LNCAP (cell line): ENCODE measurements at regions not wholly inside any gene's neighbourhood (a gene's known extent, or its start where the extent isn't known, plus 50 kb on each side); places are given as distances from the start of the nearest gene placed in this dataset.

Experiments
- TF ChIP-seq, protein P1 (sequence below): fragments of 450-650 bp; IDR thresholded peaks from 2 replicates; pipeline ENCODE4 v1.5.1; 2017; ENCODE audit warnings: mild to moderate bottlenecking

DNA sequence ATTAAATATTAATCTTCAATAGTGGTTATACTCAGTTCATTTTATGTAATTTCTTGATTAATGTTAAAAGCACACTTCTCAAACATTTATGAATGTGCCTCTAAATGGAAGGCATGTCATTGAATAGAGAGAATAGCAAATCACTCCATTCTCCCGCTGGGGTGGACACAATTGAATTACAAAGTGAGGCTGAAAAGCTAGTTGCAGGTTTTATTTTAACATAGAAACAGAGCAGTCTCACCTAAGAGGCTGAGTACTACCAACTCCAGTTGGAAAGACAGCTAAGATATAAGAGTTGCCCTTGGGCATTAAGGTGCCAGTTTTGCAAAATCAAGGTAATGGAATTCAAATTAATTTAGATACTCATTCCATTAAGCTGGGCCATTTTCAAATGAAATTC, 147.2 kb downstream of the PCSK1 start:
- TF ChIP-seq, protein P1, sequence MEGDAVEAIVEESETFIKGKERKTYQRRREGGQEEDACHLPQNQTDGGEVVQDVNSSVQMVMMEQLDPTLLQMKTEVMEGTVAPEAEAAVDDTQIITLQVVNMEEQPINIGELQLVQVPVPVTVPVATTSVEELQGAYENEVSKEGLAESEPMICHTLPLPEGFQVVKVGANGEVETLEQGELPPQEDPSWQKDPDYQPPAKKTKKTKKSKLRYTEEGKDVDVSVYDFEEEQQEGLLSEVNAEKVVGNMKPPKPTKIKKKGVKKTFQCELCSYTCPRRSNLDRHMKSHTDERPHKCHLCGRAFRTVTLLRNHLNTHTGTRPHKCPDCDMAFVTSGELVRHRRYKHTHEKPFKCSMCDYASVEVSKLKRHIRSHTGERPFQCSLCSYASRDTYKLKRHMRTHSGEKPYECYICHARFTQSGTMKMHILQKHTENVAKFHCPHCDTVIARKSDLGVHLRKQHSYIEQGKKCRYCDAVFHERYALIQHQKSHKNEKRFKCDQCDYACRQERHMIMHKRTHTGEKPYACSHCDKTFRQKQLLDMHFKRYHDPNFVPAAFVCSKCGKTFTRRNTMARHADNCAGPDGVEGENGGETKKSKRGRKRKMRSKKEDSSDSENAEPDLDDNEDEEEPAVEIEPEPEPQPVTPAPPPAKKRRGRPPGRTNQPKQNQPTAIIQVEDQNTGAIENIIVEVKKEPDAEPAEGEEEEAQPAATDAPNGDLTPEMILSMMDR, result no peak

DNA sequence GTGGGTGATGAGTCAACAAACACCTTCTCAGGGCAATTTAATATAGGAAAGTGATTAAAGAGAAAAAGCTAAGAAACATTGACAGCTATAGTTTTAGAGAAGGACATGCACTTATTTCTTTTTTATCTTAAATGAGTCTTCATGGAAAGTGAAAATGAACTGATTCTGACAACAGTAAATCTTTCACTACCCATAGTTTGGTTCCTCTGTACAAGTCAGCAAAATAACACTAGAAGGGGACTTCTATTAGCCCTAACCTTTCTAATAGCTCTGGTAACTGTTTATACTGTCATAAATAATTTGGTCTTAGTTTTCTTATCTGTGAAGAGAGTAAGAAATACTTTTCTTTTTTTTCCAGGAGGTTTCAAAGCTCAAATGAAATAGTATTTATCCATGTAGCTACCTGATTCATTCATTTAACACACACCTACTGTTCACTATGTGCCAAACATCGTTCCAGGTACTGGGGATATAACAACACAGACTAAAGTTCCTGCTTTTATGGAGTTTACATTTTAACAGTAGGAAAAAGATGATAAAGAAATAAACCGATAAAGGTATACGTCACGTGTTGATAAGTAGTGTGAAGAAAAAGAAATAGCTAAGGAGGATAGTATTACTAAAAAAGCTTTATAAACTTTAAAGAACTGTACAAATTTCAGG, 148.2 kb downstream of the PCSK1 start:
- TF ChIP-seq, protein P1, result no peak

DNA sequence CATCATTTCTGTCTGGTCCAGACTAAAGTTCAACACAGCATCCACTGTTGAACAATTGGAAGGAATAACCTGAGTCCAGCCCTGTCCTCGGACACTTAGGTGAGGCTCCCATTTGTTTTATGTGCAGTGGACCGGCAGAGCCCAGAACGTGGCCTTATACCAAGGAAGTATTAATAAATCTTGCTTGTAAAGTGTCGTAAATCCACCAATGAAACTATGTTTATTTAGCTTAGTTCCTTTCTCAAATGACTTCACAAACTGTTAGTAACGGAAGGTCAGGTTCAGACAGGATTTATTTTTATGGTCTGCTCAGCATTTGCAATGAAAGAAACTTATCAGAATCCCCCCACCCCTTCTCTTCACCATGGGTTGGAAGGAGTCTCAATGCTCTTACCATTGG, 149.5 kb downstream of the PCSK1 start:
- TF ChIP-seq, protein P1, result no peak

DNA sequence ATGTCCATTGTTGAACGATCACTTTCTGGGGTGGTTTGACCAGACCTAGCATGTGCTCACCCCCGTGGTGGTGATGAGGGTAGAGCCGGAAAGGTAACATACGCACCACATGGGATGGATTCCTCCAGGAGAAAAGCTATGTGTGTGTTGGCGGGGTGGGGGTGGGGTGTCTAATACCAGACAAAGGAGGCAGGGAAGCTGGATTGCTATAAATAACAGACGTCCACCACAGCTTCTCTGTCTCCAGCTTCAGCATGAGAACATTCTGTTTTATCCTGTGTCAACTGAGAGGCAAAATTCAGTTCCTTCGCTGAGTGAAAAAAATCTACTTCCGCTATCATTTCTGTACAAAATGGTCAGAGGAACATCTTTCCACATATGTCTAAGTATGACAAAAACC, 151.0 kb downstream of the PCSK1 start:
- TF ChIP-seq, protein P1, result no peak

DNA sequence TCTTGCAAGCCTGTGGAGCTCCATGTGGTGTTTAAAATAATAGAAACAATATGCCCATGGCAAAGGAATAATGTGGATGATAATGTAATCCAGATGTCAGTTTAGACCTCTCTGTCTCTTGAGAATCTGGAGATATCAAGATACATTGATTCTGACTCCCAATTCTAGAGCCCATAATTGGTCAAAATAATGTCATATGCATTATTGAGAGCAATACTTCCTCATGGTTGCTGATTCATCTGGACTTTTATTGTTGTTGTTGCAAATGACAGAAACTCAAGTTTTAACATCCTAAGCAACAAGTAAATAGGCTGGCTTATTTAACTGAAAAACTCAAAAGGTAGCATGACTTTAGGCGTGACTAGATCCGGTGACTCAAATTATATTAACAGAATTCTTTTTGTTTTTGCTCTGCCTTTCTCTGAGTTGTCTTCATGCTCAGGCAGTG, 152.1 kb downstream of the PCSK1 start:
- TF ChIP-seq, protein P1, result no peak

DNA sequence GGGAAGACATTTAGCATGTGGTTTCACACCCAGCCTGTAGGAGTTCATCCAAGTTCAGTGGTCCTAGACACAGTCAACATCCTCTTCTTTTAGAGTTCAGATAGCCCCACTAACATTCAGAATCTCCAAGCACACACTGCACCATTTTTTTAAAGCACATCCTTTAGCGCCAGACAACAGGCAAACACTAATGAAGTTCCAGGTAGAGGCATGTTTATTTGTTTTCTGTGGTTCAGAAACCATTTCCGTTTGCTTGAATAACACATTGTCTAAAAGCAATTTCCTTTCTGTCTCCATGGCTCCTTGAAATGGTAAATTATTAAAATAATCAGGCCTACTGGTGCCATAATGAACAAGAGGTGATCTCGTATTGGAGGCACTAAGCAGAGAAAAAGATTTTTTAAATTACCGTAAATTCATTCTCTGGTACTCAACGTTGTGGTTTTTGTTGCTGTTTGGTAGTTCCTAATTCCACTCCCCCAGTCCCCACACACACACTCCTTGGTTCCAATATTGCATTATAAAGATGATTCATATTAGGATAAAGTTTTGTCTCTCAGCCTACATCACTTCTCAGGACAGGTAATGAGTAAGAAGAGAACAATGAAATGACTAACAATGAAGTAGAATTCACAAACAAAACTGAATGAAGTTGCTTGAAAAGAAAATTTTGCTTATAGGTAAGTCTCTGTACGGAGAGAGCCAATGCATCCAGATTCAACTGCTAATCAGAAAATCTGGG, 153.1 kb downstream of the PCSK1 start:
- TF ChIP-seq, protein P1, result no peak

DNA sequence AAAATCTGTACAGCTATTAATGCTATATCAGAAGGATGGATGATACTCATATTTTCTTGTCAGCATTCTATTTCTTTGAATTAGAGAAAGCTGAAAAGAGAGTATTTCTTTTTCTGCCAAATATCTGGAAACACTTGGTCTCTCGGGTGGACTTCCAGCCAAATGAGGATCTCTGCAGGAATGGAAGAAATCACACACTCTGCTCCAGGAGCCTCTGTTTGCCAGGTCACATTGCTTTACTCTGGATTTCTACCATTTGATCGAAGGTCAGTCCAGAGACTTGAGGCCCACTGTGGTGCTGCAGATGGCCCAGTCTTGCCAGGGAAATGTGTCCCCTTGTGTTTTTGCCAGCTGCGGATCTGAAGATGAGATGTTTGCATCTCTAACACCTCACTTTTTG, 154.1 kb downstream of the PCSK1 start:
- TF ChIP-seq, protein P1, result no peak
